Mucosa of stomach (tissue), 1 donor: ENCODE measurements at regions not wholly inside any gene's neighbourhood (a gene's known extent, or its start where the extent isn't known, plus 50 kb on each side); places are given as distances from the start of the nearest gene placed in this dataset.

Experiments
- H3K27me3 ChIP-seq: one replicate; pipeline ENCODE4 v1.7.0; 2013; ENCODE audit warnings: mild to moderate bottlenecking, low read length; ENCODE audit not compliant: control insufficient read depth, insufficient read depth
- H3K36me3 ChIP-seq: one replicate; pipeline ENCODE4 v1.7.0; 2013; ENCODE audit warnings: low read length; ENCODE audit not compliant: control insufficient read depth, insufficient read depth
- H3K4me1 ChIP-seq: one replicate; pipeline ENCODE4 v1.7.0; 2013; ENCODE audit warnings: mild to moderate bottlenecking, low read length; ENCODE audit not compliant: control insufficient read depth, insufficient read depth
- H3K4me3 ChIP-seq: one replicate; pipeline ENCODE4 v1.7.0; 2013; ENCODE audit warnings: low read length
- H3K9ac ChIP-seq: one replicate; pipeline ENCODE4 v1.7.0; 2013; ENCODE audit warnings: mild to moderate bottlenecking, low read length, moderate library complexity
- H3K9me3 ChIP-seq: one replicate; pipeline ENCODE4 v1.7.0; 2013; ENCODE audit warnings: mild to moderate bottlenecking, low read length, moderate library complexity; ENCODE audit not compliant: control insufficient read depth
- donor health status: Pancreatic carcinoma.

- Histone ChIP-seq H3K4me3 (no peak overlapping the region), H3K27me3 (peaks cover 32% of the 10 kb centered on the region), H3K36me3 (no peaks in the 10 kb centered on the region), H3K4me1 (peaks cover 4% of the 10 kb centered on the region), H3K9me3 (no peaks in the 10 kb centered on the region), H3K9ac (no peak overlapping the region)
Measured at GRCh38 chr18:10210057-10210633, 244.3 kb upstream of the APCDD1 start.

- peaks cover 25% of the 10 kb centered on the region for H3K27me3 ChIP-seq
- peaks cover 4% of the 10 kb centered on the region for H3K4me1 ChIP-seq
- no peak overlapping the region for H3K9ac ChIP-seq
- no peak overlapping the region for H3K4me3 ChIP-seq
- no peaks in the 10 kb centered on the region for H3K9me3 ChIP-seq
- no peaks in the 10 kb centered on the region for H3K36me3 ChIP-seq
Measured at GRCh38 chr18:10213526-10213925, 240.9 kb upstream of the APCDD1 start.

GRCh38 chr18:10215446-10215845 lies 239.0 kb upstream of the APCDD1 start:
- Histone ChIP-seq H3K9me3 (no peaks in the 10 kb centered on the region), H3K36me3 (no peaks in the 10 kb centered on the region), H3K27me3 (peaks cover 21% of the 10 kb centered on the region), H3K4me3 (no peak overlapping the region), H3K9ac (no peak overlapping the region), H3K4me1 (peaks cover 4% of the 10 kb centered on the region)

- H3K36me3 ChIP-seq, result no peaks in the 10 kb centered on the region
- H3K9ac ChIP-seq, result no peak overlapping the region
- peaks cover 18% of the 10 kb centered on the region for H3K27me3 ChIP-seq
- no peak overlapping the region for H3K4me3 ChIP-seq
- H3K9me3 ChIP-seq, result no peaks in the 10 kb centered on the region
- H3K4me1 ChIP-seq, result peaks cover 4% of the 10 kb centered on the region
Measured at GRCh38 chr18:10216791-10217190, 237.6 kb upstream of the APCDD1 start.

- Histone ChIP-seq H3K27me3 (peaks cover 14% of the 10 kb centered on the region), H3K4me1 (peaks cover 4% of the 10 kb centered on the region), H3K9ac (no peak overlapping the region), H3K36me3 (no peaks in the 10 kb centered on the region), H3K9me3 (no peaks in the 10 kb centered on the region), H3K4me3 (no peak overlapping the region)
Measured at GRCh38 chr18:10217211-10217610, 237.2 kb upstream of the APCDD1 start.

- Histone ChIP-seq H3K36me3 (no peaks in the 10 kb centered on the region), H3K9ac (no peak overlapping the region), H3K4me1 (no peaks in the 10 kb centered on the region), H3K27me3 (no peaks in the 10 kb centered on the region), H3K9me3 (no peaks in the 10 kb centered on the region), H3K4me3 (no peak overlapping the region)
Measured at GRCh38 chr18:10225300-10225699, 229.1 kb upstream of the APCDD1 start.

GRCh38 chr18:10226971-10227370 lies 227.5 kb upstream of the APCDD1 start:
- H3K27me3 ChIP-seq, result no peaks in the 10 kb centered on the region
- H3K4me3 ChIP-seq, result no peak overlapping the region
- H3K9ac ChIP-seq, result no peak overlapping the region
- H3K9me3 ChIP-seq, result no peaks in the 10 kb centered on the region
- no peaks in the 10 kb centered on the region for H3K4me1 ChIP-seq
- no peaks in the 10 kb centered on the region for H3K36me3 ChIP-seq

GRCh38 chr18:10228326-10228725 lies 226.1 kb upstream of the APCDD1 start:
- H3K4me3 ChIP-seq, result no peak overlapping the region
- H3K9me3 ChIP-seq, result no peaks in the 10 kb centered on the region
- no peak overlapping the region for H3K9ac ChIP-seq
- no peaks in the 10 kb centered on the region for H3K36me3 ChIP-seq
- no peaks in the 10 kb centered on the region for H3K27me3 ChIP-seq
- H3K4me1 ChIP-seq, result no peaks in the 10 kb centered on the region

GRCh38 chr18:10229458-10229857 lies 225.0 kb upstream of the APCDD1 start:
- Histone ChIP-seq H3K4me1 (no peaks in the 10 kb centered on the region), H3K9ac (no peak overlapping the region), H3K9me3 (no peaks in the 10 kb centered on the region), H3K4me3 (no peak overlapping the region), H3K36me3 (no peaks in the 10 kb centered on the region), H3K27me3 (no peaks in the 10 kb centered on the region)

GRCh38 chr18:10230072-10230471 lies 224.4 kb upstream of the APCDD1 start:
- no peaks in the 10 kb centered on the region for H3K27me3 ChIP-seq
- no peaks in the 10 kb centered on the region for H3K36me3 ChIP-seq
- no peaks in the 10 kb centered on the region for H3K9me3 ChIP-seq
- H3K4me1 ChIP-seq, result no peaks in the 10 kb centered on the region
- H3K9ac ChIP-seq, result no peak overlapping the region
- H3K4me3 ChIP-seq, result no peak overlapping the region

GRCh38 chr18:10231220-10231619 lies 223.2 kb upstream of the APCDD1 start:
- H3K36me3 ChIP-seq, result no peaks in the 10 kb centered on the region
- no peaks in the 10 kb centered on the region for H3K27me3 ChIP-seq
- H3K9ac ChIP-seq, result no peak overlapping the region
- no peaks in the 10 kb centered on the region for H3K4me1 ChIP-seq
- no peak overlapping the region for H3K4me3 ChIP-seq
- no peaks in the 10 kb centered on the region for H3K9me3 ChIP-seq

GRCh38 chr18:10232062-10232461 lies 222.4 kb upstream of the APCDD1 start:
- no peaks in the 10 kb centered on the region for H3K27me3 ChIP-seq
- no peak overlapping the region for H3K9ac ChIP-seq
- no peak overlapping the region for H3K4me3 ChIP-seq
- no peaks in the 10 kb centered on the region for H3K4me1 ChIP-seq
- H3K36me3 ChIP-seq, result no peaks in the 10 kb centered on the region
- H3K9me3 ChIP-seq, result no peaks in the 10 kb centered on the region
